GM06990 (cell line): ENCODE measurements at regions not wholly inside any gene's neighbourhood (a gene's known extent, or its start where the extent isn't known, plus 50 kb on each side); places are given as distances from the start of the nearest gene placed in this dataset.

Source experiments
- DNase-seq: peaks from one replicate; pipeline ENCODE4 v3.0.0-alpha.2; 2011; ENCODE audit not compliant: insufficient read length; ENCODE audit errors: extremely low read depth
- H3K27me3 ChIP-seq: replicated peaks from 2 replicates; pipeline ENCODE4 v1.6.0; 2011; ENCODE audit warnings: low read length; ENCODE audit not compliant: control insufficient read depth, insufficient read depth
- H3K36me3 ChIP-seq: 2 replicates; pipeline ENCODE4 v1.5.1; 2011; ENCODE audit warnings: low read length; ENCODE audit not compliant: control insufficient read depth, insufficient read depth
- H3K4me3 ChIP-seq: replicated peaks from 2 replicates; pipeline ENCODE4 v1.5.1; 2011; ENCODE audit warnings: low read depth, mild to moderate bottlenecking, control low read depth, low read length
- TF ChIP-seq, protein P1 (sequence below): IDR thresholded peaks from 2 replicates; pipeline ENCODE4 v1.5.1; 2011; ENCODE audit warnings: low read length, control low read depth, mild to moderate bottlenecking, inconsistent platforms; ENCODE audit not compliant: insufficient read depth, poor library complexity, severe bottlenecking

DNA sequence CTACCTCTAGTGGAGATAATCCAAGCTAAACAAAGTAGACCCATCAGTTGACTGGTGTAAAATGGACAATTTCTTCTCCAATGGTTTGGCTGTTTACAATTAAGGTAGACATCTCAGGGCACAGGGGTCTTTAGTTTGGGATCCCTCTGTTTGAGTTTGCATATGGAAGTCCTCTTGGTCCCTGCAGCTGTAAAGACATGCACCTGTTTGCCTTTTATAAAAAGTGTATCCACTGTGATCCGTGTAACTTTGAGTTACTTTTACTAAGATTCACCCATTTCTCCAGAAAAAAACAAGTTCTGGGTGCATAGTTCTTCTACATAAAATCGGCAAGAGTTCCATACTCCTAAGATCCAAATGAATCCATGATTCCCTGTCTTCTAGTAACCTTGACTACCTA, 374.7 kb upstream of the ADAMTS16 start:
- Histone ChIP-seq H3K27me3 (no peaks in the 10 kb centered on the region), H3K4me3 (no peak overlapping the region), H3K36me3 (no peaks in the 10 kb centered on the region)
- no peak for DNase-seq
- TF ChIP-seq, protein P1, sequence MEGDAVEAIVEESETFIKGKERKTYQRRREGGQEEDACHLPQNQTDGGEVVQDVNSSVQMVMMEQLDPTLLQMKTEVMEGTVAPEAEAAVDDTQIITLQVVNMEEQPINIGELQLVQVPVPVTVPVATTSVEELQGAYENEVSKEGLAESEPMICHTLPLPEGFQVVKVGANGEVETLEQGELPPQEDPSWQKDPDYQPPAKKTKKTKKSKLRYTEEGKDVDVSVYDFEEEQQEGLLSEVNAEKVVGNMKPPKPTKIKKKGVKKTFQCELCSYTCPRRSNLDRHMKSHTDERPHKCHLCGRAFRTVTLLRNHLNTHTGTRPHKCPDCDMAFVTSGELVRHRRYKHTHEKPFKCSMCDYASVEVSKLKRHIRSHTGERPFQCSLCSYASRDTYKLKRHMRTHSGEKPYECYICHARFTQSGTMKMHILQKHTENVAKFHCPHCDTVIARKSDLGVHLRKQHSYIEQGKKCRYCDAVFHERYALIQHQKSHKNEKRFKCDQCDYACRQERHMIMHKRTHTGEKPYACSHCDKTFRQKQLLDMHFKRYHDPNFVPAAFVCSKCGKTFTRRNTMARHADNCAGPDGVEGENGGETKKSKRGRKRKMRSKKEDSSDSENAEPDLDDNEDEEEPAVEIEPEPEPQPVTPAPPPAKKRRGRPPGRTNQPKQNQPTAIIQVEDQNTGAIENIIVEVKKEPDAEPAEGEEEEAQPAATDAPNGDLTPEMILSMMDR: no peak

DNA sequence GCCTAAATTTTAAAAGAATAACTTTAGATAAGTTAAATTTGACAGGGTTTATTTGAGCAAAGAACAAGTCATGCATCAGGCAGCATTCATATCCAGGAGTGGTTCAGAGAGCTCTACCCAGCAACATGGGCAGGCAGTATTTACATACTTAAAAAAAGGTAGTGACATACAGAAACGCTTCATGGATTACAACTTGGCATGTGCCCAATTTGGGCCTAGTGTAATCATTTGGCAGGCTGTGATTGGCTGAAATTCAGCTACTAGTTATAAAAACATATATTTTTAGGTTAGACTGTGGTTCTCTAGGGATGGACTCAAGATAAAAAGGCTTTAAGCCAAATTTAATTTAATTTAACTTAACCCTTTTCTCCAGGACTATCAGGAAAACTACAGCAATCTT, 374.0 kb upstream of the ADAMTS16 start:
- Histone ChIP-seq H3K4me3 (no peak overlapping the region), H3K36me3 (no peaks in the 10 kb centered on the region), H3K27me3 (no peaks in the 10 kb centered on the region)
- TF ChIP-seq, protein P1: no peak
- DNase-seq: no peak

DNA sequence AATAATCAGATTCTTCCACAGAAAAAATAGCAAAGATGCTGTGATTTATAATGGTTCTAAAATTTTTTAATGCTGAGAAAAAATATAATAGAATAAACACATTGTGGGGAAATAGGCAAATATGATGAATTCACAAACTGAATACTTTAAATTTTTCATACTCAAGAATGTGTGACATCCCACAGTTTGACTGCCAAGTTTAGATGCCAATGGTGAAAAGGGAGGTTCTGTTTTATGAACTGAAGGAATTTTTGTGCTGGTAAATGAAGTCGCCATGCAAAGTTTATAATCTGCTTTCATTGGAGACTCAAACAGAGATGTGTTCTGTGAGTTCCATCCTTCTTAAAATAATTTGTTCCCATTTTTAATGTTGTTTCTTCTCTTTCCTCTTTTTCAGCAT, 367.5 kb upstream of the ADAMTS16 start:
- no peak for DNase-seq
- Histone ChIP-seq H3K4me3 (no peak overlapping the region), H3K27me3 (no peaks in the 10 kb centered on the region), H3K36me3 (no peaks in the 10 kb centered on the region)
- TF ChIP-seq, protein P1: no peak

DNA sequence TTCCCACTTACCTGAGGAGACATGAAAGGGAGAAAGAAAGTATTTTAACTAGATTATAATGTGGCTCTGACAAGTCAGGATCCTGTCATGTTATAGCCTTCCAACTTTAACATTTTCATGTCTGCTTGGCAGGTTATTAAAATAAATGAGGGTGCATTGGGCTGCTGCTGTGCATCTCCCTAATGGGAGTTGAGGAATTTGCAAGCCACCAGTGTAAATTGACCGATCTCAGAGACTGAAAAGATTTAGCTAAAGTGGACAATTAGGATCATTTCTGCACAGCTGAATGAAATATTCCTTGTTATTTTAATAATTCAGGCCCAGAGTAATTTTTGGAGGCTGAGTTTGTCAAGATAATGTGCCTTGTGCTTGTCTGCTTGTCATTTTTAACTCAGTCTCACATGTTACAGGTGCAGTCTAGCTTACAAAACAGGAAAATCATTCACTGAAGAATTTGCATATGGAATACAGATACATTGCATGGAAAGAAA, 366.3 kb upstream of the ADAMTS16 start:
- no peak for DNase-seq
- H3K4me3 ChIP-seq: no peak overlapping the region
- H3K36me3 ChIP-seq: no peaks in the 10 kb centered on the region
- TF ChIP-seq, protein P1: no peak
- H3K27me3 ChIP-seq: no peaks in the 10 kb centered on the region

DNA sequence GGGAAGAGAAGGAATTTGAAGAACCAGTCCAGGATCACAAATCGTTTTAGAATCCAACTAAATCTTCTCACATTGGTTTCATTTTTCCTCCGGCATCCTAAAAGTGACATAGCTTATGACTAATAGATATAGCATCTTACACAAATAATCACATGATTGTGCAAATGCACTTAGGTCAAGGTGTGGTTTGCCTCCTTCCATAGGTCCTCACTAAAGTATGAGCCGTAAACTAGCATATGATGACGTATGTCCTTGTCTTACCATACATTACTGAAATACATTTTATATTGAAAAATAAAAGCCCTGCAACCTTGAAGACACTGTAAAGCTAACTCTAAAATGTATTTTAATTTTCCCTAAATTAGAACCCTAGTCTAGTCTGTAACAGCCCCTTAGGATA, 362.7 kb upstream of the ADAMTS16 start:
- DNase-seq: no peak
- no peaks in the 10 kb centered on the region for H3K36me3 ChIP-seq

More for the DNA sequence above, 362.7 kb upstream of the ADAMTS16 start:
- Histone ChIP-seq H3K27me3 (no peaks in the 10 kb centered on the region), H3K4me3 (no peak overlapping the region)
- TF ChIP-seq, protein P1: no peak
